Chondrocyte (in vitro differentiated cells): ENCODE measurements at regions not wholly inside any gene's neighbourhood (a gene's known extent, or its start where the extent isn't known, plus 50 kb on each side); places are given as distances from the start of the nearest gene placed in this dataset.

Experiments
- DNase-seq: peaks from one replicate; pipeline ENCODE4 v3.0.0; 2021; ENCODE audit warnings: mixed read lengths, low spot score
- H3K27ac Mint-ChIP-seq: one replicate; pipeline ENCODE4 v1.8.0; 2021; ENCODE audit warnings: mild to moderate bottlenecking, moderate library complexity, mixed read lengths; ENCODE audit not compliant: unreplicated experiment
- H3K27me3 Mint-ChIP-seq: 2 replicates; pipeline ENCODE4 v1.8.0; 2021; ENCODE audit warnings: low read depth, mixed read lengths
- H3K36me3 Mint-ChIP-seq: 2 replicates; pipeline ENCODE4 v1.8.0; 2021; ENCODE audit warnings: low read depth, mixed read lengths
- H3K4me1 Mint-ChIP-seq: 2 replicates; pipeline ENCODE4 v1.8.0; 2021; ENCODE audit warnings: low read depth, mild to moderate bottlenecking, mixed read lengths
- H3K4me3 Mint-ChIP-seq: one replicate; pipeline ENCODE4 v1.8.0; 2021; ENCODE audit warnings: mild to moderate bottlenecking, moderate library complexity, mixed read lengths; ENCODE audit not compliant: unreplicated experiment
- H3K9me3 Mint-ChIP-seq: 2 replicates; pipeline ENCODE4 v1.8.0; 2021; ENCODE audit warnings: low read depth, mixed read lengths
- CTCF ChIP-seq: fragments of 200-600 bp; sonication (generic); IDR thresholded peaks from 2 replicates; pipeline ENCODE4 v1.5.0; 2021; ENCODE audit warnings: antibody characterized with exemption, mild to moderate bottlenecking, moderate library complexity

- H3K9me3 Mint-ChIP-seq = peaks cover 2% of the 10 kb centered on the region
- no peaks in the 10 kb centered on the region for H3K36me3 Mint-ChIP-seq
- TF ChIP-seq CTCF = no peak
- no peak overlapping the region for H3K27ac Mint-ChIP-seq
- peaks cover 4% of the 10 kb centered on the region for H3K4me1 Mint-ChIP-seq
- no peak overlapping the region for H3K4me3 Mint-ChIP-seq
- DNase-seq = no peak
- no peaks in the 10 kb centered on the region for H3K27me3 Mint-ChIP-seq
Measured at GRCh38 chr9:106745457-106745856, 117.5 kb upstream of the ZNF462 start.

- Mint-ChIP-seq H3K4me3 (no peak overlapping the region), H3K36me3 (no peaks in the 10 kb centered on the region), H3K27ac (no peak overlapping the region), H3K4me1 (peaks cover 4% of the 10 kb centered on the region), H3K9me3 (peaks cover 2% of the 10 kb centered on the region), H3K27me3 (no peaks in the 10 kb centered on the region)
- TF ChIP-seq CTCF = no peak
- DNase-seq = no peak
Measured at GRCh38 chr9:106745876-106746275, 117.1 kb upstream of the ZNF462 start.

- Mint-ChIP-seq H3K27ac (no peak overlapping the region), H3K4me1 (peaks cover 8% of the 10 kb centered on the region), H3K36me3 (no peaks in the 10 kb centered on the region), H3K4me3 (no peak overlapping the region), H3K27me3 (no peaks in the 10 kb centered on the region), H3K9me3 (no peaks in the 10 kb centered on the region)
- DNase-seq = no peak
- no peak for TF ChIP-seq CTCF
Measured at GRCh38 chr9:106751681-106752080, 111.3 kb upstream of the ZNF462 start.

- Mint-ChIP-seq H3K9me3 (no peaks in the 10 kb centered on the region), H3K27ac (no peak overlapping the region), H3K36me3 (no peaks in the 10 kb centered on the region), H3K4me3 (no peak overlapping the region), H3K4me1 (peaks cover 10% of the 10 kb centered on the region), H3K27me3 (no peaks in the 10 kb centered on the region)
- DNase-seq = no peak
- no peak for TF ChIP-seq CTCF
Measured at GRCh38 chr9:106752581-106752980, 110.4 kb upstream of the ZNF462 start.

GRCh38 chr9:106753155-106753671 lies 109.8 kb upstream of the ZNF462 start:
- DNase-seq = no peak
- Mint-ChIP-seq H3K4me3 (no peak overlapping the region), H3K27ac (no peak overlapping the region), H3K36me3 (no peaks in the 10 kb centered on the region), H3K27me3 (no peaks in the 10 kb centered on the region), H3K4me1 (peaks cover 10% of the 10 kb centered on the region), H3K9me3 (no peaks in the 10 kb centered on the region)
- no peak for TF ChIP-seq CTCF
